Urinary bladder (tissue), 3 donors: ENCODE measurements at regions not wholly inside any gene's neighbourhood (a gene's known extent, or its start where the extent isn't known, plus 50 kb on each side); places are given as distances from the start of the nearest gene placed in this dataset.

Experiments used
- DNase-seq: peaks from one replicate; pipeline ENCODE4 v3.0.0-alpha.2; 2015; ENCODE audit errors: extremely low spot score
- H3K27ac ChIP-seq: one replicate; pipeline ENCODE4 v1.5.1; 2013; ENCODE audit warnings: low read depth, mild to moderate bottlenecking, moderate library complexity
- H3K36me3 ChIP-seq: one replicate; pipeline ENCODE4 v1.6.1; 2013; ENCODE audit warnings: mild to moderate bottlenecking, moderate library complexity; ENCODE audit not compliant: insufficient read depth
- H3K4me1 ChIP-seq: one replicate; pipeline ENCODE4 v1.6.1; 2013; ENCODE audit warnings: mild to moderate bottlenecking, moderate library complexity; ENCODE audit not compliant: insufficient read depth
- H3K4me3 ChIP-seq: one replicate; pipeline ENCODE4 v1.5.1; 2013; ENCODE audit warnings: low read depth, low read length
- WGBS: extraction: QIAGEN DNeasy Blood & Tissue Kit; methylation state at CpG from one replicate; pipeline ENCODE4 v1.1.7; 2013; 5-methylcytosine and 5-hydroxymethylcytosine counted together
- donor health status: healthy with polysubstance abuse.
- donor health status: healthy.

DNA sequence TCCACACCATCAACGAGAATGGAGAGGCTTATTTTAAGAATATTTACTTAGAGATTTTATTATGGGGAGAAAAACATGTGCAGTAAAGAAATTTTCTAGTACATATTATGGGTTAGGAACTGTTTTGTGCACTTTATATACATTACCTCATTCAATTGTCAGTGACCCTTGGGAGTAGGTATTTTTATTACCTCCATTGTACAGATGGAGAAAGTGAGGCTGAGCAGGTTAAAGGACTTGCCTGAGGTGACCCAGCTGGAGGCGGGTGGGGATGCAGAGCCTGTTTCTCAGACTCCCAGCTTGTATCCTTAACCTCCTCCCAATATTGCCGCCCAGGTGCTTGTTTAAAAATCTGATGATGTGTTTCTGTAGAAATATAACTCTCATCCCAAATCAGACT lies 356.7 kb downstream of the HRH4 start:
- DNase-seq = no peak
- no peak overlapping the region for H3K4me3 ChIP-seq
- H3K27ac ChIP-seq = no peak overlapping the region
- H3K4me1 ChIP-seq = no peaks in the 10 kb centered on the region
- H3K36me3 ChIP-seq = no peaks in the 10 kb centered on the region
- 84% methylated on average over 3 of the region's 3 CpGs for WGBS

DNA sequence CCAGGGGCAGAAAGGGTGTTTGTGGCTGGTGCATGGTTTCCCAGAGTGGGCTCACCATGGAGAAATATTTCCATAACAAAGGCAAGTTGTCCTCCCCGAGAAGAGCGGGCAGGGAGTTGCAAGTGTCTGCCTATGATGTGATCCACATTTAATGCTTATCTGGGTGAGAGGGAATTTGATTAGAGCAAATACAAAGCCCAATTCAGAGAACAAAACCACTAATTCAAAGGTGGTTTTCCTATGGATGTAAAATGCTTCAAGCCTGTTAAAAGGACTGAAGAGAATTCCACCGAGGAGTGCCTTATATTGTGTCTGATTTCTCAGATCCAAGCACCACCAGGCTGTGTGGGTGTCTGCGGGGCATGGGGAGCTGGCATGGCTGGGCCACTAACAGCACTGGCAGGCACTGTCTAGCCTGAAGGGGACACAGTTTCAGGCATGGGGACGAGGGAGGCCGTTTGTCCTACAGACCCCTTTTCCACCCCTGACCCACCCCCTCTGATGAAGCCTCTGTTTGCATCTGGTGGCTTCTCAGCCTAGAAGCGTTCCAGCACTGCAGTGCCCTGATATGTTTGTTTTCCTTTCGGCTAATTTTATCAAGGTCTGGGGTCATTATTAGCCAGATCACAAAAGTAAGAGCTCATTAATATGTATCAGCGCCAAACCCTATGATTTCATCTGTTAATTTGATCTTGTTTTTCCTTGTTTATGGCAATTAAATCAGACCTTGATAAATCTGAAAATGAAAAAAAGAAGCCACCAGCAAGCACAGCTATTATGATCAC lies 357.3 kb downstream of the HRH4 start:
- Histone ChIP-seq H3K36me3 (no peaks in the 10 kb centered on the region), H3K4me3 (no peak overlapping the region), H3K27ac (no peak overlapping the region), H3K4me1 (no peaks in the 10 kb centered on the region)
- 58% methylated on average over 9 of the region's 9 CpGs for WGBS
- no peak for DNase-seq

GRCh38 chr18:24818441-24818840 lies 358.0 kb downstream of the HRH4 start:
- DNase-seq = no peak
- Histone ChIP-seq H3K4me3 (no peak overlapping the region), H3K36me3 (no peaks in the 10 kb centered on the region), H3K4me1 (no peaks in the 10 kb centered on the region), H3K27ac (no peak overlapping the region)
- WGBS = 59% methylated on average over 6 of the region's 6 CpGs

DNA sequence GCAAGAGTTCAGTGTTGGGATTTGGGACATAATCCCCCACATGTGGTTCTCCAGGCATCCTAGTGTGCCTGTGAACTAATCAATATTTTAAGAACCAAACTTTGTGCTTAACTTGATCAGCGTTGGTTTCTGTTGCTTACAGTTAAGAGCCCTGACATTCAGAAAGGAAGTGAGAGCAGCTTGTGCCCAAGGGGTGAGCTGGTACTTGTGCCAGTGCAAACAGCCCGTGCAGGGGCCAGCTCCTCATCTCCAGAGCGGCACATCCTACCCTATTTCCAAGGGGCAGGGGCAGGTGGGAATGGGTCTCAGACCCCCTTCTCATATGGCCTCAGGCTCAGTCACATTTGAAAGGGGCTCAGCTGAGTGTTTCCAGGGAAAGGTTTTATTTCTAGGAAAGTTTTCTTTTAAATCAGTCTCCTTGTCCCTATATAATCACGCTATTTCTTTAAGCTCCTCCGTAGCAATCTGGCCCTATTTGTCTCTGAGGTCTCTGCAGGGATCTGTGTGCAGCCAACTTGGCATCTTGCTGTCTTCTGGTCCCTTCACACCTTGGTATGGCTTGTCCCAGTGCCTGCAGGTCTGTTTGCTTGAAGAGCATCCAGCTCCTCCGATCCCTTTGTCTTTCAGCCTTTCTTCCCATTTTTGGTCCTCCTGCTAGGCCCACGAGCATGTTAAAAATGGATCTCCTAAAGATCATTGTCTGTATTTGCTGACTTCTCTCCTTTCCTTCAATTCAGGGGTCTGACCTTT lies 358.9 kb downstream of the HRH4 start:
- 92% methylated on average over 7 of the region's 7 CpGs for WGBS
- Histone ChIP-seq H3K4me3 (no peak overlapping the region), H3K4me1 (no peaks in the 10 kb centered on the region), H3K27ac (no peak overlapping the region), H3K36me3 (no peaks in the 10 kb centered on the region)
- DNase-seq = no peak

DNA sequence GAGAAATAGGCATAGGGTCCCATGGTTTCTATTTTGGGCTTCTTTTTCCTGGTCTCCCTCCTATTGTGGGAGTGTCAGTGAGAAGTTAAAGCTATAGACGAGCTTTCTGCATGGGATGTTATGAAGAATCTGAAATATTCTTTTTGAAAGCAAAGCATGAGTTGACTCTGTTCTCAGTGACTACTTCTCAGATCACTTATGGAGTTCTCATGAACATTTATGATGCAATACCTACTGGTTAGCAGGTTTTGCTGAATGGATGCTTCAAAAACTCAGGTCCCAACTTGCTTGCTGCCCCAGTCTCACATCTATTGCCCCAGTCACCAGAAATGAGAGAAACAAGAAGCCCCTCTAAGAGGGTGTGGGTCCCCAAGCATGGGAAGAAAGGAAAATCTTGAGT lies 365.0 kb downstream of the HRH4 start:
- Histone ChIP-seq H3K36me3 (no peaks in the 10 kb centered on the region), H3K4me1 (no peaks in the 10 kb centered on the region), H3K4me3 (no peak overlapping the region), H3K27ac (no peak overlapping the region)
- 82% methylated on average over 1 of the region's 1 CpG for WGBS
- DNase-seq = no peak

DNA sequence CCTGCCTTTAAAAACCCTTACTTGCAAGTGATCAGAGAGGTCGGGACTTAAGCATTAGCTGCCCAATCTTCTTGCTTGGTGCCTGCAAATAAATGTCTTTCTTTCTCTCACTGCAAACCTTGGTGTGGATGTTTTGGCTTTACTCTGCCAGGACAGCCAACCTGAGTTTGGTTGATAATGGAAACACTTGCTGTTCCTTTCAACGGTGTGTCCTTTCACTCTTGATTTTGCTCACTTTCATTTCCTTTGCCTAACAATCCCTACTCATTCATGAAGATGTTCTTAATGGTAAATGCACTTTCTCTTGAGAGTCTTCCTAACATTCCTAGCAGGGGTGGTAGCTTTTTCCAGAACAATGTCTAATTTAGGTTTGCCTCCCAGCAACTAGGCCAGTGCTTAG lies 366.2 kb downstream of the HRH4 start:
- Histone ChIP-seq H3K4me1 (no peaks in the 10 kb centered on the region), H3K36me3 (no peaks in the 10 kb centered on the region), H3K27ac (no peak overlapping the region), H3K4me3 (no peak overlapping the region)
- WGBS = 73% methylated on average over 2 of the region's 2 CpGs
- no peak for DNase-seq

GRCh38 chr18:24827501-24827900 lies 367.1 kb downstream of the HRH4 start:
- 69% methylated on average over 1 of the region's 1 CpG for WGBS
- H3K4me1 ChIP-seq = no peaks in the 10 kb centered on the region
- DNase-seq = no peak
- no peak overlapping the region for H3K27ac ChIP-seq
- H3K36me3 ChIP-seq = no peaks in the 10 kb centered on the region
- H3K4me3 ChIP-seq = no peak overlapping the region

DNA sequence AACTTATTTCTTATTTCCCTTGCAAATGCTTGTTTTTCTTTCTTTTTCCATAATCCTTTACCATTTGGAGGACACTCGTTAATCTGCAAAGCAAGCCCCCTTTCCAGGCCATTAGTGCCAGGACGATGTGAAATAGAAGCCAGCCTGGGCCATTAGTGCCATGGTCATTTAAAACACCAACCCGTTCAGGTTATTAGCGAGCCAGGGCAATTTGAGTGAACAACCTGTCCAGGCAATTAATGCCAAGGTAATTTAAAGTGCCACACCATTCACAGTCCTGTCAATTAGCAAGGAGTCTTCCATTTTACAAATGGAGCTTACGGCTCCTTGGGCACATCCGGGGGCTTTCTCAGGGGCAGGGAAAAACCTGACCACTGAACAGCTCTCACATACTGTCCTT lies 370.6 kb downstream of the HRH4 start:
- Histone ChIP-seq H3K36me3 (no peaks in the 10 kb centered on the region), H3K27ac (no peak overlapping the region), H3K4me1 (no peaks in the 10 kb centered on the region), H3K4me3 (no peak overlapping the region)
- DNase-seq = no peak
- WGBS = 90% methylated on average over 6 of the region's 6 CpGs

- no peak for DNase-seq
- H3K27ac ChIP-seq = no peak overlapping the region
- H3K4me3 ChIP-seq = no peak overlapping the region
- no peaks in the 10 kb centered on the region for H3K36me3 ChIP-seq
- H3K4me1 ChIP-seq = no peaks in the 10 kb centered on the region
- WGBS = 53% methylated on average over 11 of the region's 11 CpGs
Observed at GRCh38 chr18:24831871-24832665, 371.6 kb downstream of the HRH4 start.

DNA sequence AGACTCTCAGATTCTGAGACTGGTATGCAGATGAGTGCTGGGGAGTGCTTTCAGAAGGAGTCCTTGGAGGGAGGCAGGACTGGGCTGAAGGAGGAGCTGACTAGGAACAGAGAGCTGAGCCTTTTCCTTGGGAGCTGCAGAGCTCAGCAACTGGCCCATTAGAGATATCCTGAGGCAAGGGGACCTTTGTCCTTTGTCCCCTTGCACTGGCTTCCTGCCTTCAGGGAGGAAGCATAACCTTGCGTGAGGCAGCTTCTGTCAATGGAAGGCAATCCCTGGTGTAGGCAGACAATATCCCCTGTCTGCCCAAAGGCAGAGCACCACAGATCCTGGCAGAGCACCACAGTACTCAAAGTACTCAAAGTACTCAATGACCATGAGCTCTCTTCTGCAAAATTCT lies 375.3 kb downstream of the HRH4 start:
- no peaks in the 10 kb centered on the region for H3K36me3 ChIP-seq
- H3K27ac ChIP-seq = no peak overlapping the region
- H3K4me3 ChIP-seq = no peak overlapping the region
- no peak for DNase-seq
- no peaks in the 10 kb centered on the region for H3K4me1 ChIP-seq
- 84% methylated on average over 1 of the region's 1 CpG for WGBS

GRCh38 chr18:24837066-24837465 lies 376.6 kb downstream of the HRH4 start:
- Histone ChIP-seq H3K4me1 (no peaks in the 10 kb centered on the region), H3K4me3 (no peak overlapping the region), H3K27ac (no peak overlapping the region), H3K36me3 (no peaks in the 10 kb centered on the region)
- WGBS = 21% methylated on average over 3 of the region's 3 CpGs
- DNase-seq = peak; percentile 15

- H3K4me1 ChIP-seq = no peaks in the 10 kb centered on the region
- no peak for DNase-seq
- WGBS = 95% methylated on average over 3 of the region's 3 CpGs
Observed at GRCh38 chr18:24840051-24840450, 379.6 kb downstream of the HRH4 start.

GRCh38 chr18:24840640-24841039 lies 380.2 kb downstream of the HRH4 start:
- Histone ChIP-seq H3K4me3 (no peak overlapping the region), H3K36me3 (no peaks in the 10 kb centered on the region), H3K27ac (no peak overlapping the region), H3K4me1 (no peaks in the 10 kb centered on the region)
- no peak for DNase-seq
- 78% methylated on average over 6 of the region's 6 CpGs for WGBS

More at GRCh38 chr18:24840051-24840450, 379.6 kb downstream of the HRH4 start:
- Histone ChIP-seq H3K27ac (no peak overlapping the region), H3K36me3 (no peaks in the 10 kb centered on the region), H3K4me3 (no peak overlapping the region)

DNA sequence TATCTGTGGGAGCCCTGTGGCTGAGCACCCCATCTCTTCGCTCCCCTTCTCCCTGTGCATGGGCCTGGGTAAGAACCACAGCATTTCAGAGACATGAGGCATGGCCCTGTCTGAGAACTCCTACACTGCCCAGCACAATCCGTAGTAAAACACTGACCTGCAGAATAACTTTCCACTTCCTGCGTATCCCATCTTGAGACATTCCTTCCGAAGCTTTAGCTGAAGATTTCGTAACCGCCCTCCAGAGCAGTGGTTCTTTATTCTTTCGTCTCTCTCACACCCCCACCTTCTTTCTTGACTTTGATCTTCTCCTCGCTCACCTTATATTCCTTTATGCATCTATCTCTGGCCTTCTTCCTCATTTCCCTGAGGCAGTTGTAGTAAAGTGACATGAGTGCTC lies 381.1 kb downstream of the HRH4 start:
- no peak overlapping the region for H3K4me3 ChIP-seq
- DNase-seq = no peak
- H3K27ac ChIP-seq = no peak overlapping the region
- 90% methylated on average over 8 of the region's 8 CpGs for WGBS
- H3K4me1 ChIP-seq = no peaks in the 10 kb centered on the region
- H3K36me3 ChIP-seq = no peaks in the 10 kb centered on the region
